ENCODE measurements at regions not wholly inside any gene's neighbourhood (a gene's known extent, or its start where the extent isn't known, plus 50 kb on each side); places are given as distances from the start of the nearest gene placed in this dataset.

DNA sequence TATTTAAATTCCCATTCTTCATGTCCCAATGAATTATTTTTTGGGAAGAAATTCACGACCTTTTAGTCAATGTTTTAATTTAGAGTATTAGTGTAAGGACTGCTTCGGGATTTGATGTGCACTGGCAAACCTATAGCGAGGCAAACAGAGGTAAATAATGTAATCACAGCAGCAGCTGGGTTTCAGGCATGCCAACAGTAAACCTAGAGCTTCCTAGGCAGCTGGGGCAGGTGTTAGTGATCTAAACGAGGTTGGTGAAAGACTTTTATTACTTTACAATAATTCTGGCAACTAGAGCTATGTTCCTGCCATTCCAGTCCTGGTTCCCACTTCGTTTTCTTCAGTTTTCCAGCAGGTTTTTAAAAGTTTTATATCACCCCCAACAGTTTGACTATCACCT lies 1036.4 kb upstream of the FOXG1 start:
- H3K4me3 ChIP-seq (ENCODE audit: control insufficient read depth in 2 of 3, extremely low read depth in 1 of 3, insufficient read depth in 2 of 3, low read depth in 1 of 3, low read length in 3 of 3) = no peak overlapping the region
- H3K36me3 ChIP-seq (ENCODE audit: control insufficient read depth in 2 of 2, extremely low read depth in 1 of 2, insufficient read depth in 2 of 2, low read length in 2 of 2) = no peaks in the 10 kb centered on the region
- no peaks in the 10 kb centered on the region for H3K4me1 ChIP-seq (ENCODE audit: control insufficient read depth, extremely low read depth, insufficient read depth, low read length)
- H3K9ac ChIP-seq (ENCODE audit: control insufficient read depth, extremely low read depth, insufficient read depth, low read length) = no peak overlapping the region
- peaks cover 4% of the 10 kb centered on the region for H3K9me3 ChIP-seq (ENCODE audit: control insufficient read depth, low read depth, low read length)
- no peak overlapping the region for H3K4me2 ChIP-seq (ENCODE audit: control insufficient read depth, extremely low read depth, insufficient read depth, low read depth, low read length)
- no peaks in the 10 kb centered on the region for H3K79me2 ChIP-seq (ENCODE audit: control insufficient read depth, insufficient read depth, low read length)
- no peaks in the 10 kb centered on the region for H3K27me3 ChIP-seq (ENCODE audit: control insufficient read depth, extremely low read depth, insufficient read depth, low read length)
- no peak overlapping the region for H2AFZ ChIP-seq (ENCODE audit: control insufficient read depth, low read length)
- no peak for TF ChIP-seq EZH2 (IDR thresholded peaks at IDR 0.05; ENCODE audit: low read length)
- TF ChIP-seq, protein P1, sequence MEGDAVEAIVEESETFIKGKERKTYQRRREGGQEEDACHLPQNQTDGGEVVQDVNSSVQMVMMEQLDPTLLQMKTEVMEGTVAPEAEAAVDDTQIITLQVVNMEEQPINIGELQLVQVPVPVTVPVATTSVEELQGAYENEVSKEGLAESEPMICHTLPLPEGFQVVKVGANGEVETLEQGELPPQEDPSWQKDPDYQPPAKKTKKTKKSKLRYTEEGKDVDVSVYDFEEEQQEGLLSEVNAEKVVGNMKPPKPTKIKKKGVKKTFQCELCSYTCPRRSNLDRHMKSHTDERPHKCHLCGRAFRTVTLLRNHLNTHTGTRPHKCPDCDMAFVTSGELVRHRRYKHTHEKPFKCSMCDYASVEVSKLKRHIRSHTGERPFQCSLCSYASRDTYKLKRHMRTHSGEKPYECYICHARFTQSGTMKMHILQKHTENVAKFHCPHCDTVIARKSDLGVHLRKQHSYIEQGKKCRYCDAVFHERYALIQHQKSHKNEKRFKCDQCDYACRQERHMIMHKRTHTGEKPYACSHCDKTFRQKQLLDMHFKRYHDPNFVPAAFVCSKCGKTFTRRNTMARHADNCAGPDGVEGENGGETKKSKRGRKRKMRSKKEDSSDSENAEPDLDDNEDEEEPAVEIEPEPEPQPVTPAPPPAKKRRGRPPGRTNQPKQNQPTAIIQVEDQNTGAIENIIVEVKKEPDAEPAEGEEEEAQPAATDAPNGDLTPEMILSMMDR (optimal IDR thresholded peaks at IDR 0.05 in 1 of 3, IDR thresholded peaks at IDR 0.05 in 1 of 3, conservative IDR thresholded peaks at IDR 0.05 in 1 of 3; ENCODE audit: extremely low read depth in 1 of 3, insufficient read depth in 2 of 3, low read length in 3 of 3) = no peak
- DNase-seq (ENCODE audit: low read depth, low spot score) (no peak), FAIRE-seq (no peak)
- no peak overlapping the region for H3K27ac ChIP-seq (ENCODE audit: control insufficient read depth, insufficient read depth, low read length)
- no peaks in the 10 kb centered on the region for H4K20me1 ChIP-seq (ENCODE audit: control insufficient read depth, extremely low read depth, insufficient read depth, low read length)
- dilution Hi-C loops (cut with MboI; ENCODE audit: extremely low pct_ligation_motif_present, low sequenced_read_pairs) = no loop called here
- no peaks in the 10 kb centered on the region for H3K9me1 ChIP-seq (ENCODE audit: control insufficient read depth, extremely low read depth, insufficient read depth, low read length)

DNA sequence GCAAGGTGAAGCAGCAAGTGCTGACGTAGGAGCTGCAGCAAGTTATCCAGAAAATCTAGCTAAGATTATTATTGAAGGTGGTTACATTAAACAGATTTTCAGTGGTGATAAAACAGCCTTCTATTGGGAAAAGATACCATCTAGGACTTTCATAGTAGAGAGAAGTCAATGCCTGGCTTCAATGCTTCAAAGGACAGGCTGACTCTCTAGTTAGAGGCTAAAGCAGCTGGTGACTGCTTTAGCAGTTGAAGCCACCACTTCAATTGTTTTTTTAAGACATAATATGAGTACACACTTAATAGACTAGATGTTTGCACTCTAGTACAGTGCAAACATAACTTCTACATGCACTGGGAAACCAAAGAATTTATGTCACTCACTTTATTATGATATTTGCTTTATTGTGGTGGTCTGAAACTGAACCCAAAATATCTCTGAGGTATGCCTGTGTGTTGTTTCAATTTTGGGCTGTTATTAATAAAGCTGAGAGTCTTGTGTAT lies 1026.9 kb upstream of the FOXG1 start:
- no peaks in the 10 kb centered on the region for H3K9me1 ChIP-seq (ENCODE audit: control insufficient read depth, extremely low read depth, insufficient read depth, low read length)
- TF ChIP-seq EZH2 (IDR thresholded peaks at IDR 0.05; ENCODE audit: low read length) = no peak
- TF ChIP-seq, protein P1 (optimal IDR thresholded peaks at IDR 0.05 in 1 of 3, IDR thresholded peaks at IDR 0.05 in 1 of 3, conservative IDR thresholded peaks at IDR 0.05 in 1 of 3; ENCODE audit: extremely low read depth in 1 of 3, insufficient read depth in 2 of 3, low read length in 3 of 3) = no peak
- no peak overlapping the region for H3K27ac ChIP-seq (ENCODE audit: control insufficient read depth, insufficient read depth, low read length)
- no peak overlapping the region for H3K4me3 ChIP-seq (ENCODE audit: control insufficient read depth in 2 of 3, extremely low read depth in 1 of 3, insufficient read depth in 2 of 3, low read depth in 1 of 3, low read length in 3 of 3)
- no peaks in the 10 kb centered on the region for H3K27me3 ChIP-seq (ENCODE audit: control insufficient read depth, extremely low read depth, insufficient read depth, low read length)
- no peak for FAIRE-seq
- no peaks in the 10 kb centered on the region for H4K20me1 ChIP-seq (ENCODE audit: control insufficient read depth, extremely low read depth, insufficient read depth, low read length)
- H3K9ac ChIP-seq (ENCODE audit: control insufficient read depth, extremely low read depth, insufficient read depth, low read length) = no peak overlapping the region
- dilution Hi-C loops (cut with MboI; ENCODE audit: extremely low pct_ligation_motif_present, low sequenced_read_pairs) = no loop called here
- no peak overlapping the region for H2AFZ ChIP-seq (ENCODE audit: control insufficient read depth, low read length)
- no peaks in the 10 kb centered on the region for H3K36me3 ChIP-seq (ENCODE audit: control insufficient read depth in 2 of 2, extremely low read depth in 1 of 2, insufficient read depth in 2 of 2, low read length in 2 of 2)
- H3K4me2 ChIP-seq (ENCODE audit: control insufficient read depth, extremely low read depth, insufficient read depth, low read depth, low read length) = no peak overlapping the region
- H3K9me3 ChIP-seq (ENCODE audit: control insufficient read depth, low read depth, low read length) = no peaks in the 10 kb centered on the region
- DNase-seq (ENCODE audit: low read depth, low spot score) = no peak
- no peaks in the 10 kb centered on the region for H3K4me1 ChIP-seq (ENCODE audit: control insufficient read depth, extremely low read depth, insufficient read depth, low read length)
- no peaks in the 10 kb centered on the region for H3K79me2 ChIP-seq (ENCODE audit: control insufficient read depth, insufficient read depth, low read length)

Data from keratinocyte (primary cell).